ENCODE measurements at regions not wholly inside any gene's neighbourhood (a gene's known extent, or its start where the extent isn't known, plus 50 kb on each side); places are given as distances from the start of the nearest gene placed in this dataset.

DNA sequence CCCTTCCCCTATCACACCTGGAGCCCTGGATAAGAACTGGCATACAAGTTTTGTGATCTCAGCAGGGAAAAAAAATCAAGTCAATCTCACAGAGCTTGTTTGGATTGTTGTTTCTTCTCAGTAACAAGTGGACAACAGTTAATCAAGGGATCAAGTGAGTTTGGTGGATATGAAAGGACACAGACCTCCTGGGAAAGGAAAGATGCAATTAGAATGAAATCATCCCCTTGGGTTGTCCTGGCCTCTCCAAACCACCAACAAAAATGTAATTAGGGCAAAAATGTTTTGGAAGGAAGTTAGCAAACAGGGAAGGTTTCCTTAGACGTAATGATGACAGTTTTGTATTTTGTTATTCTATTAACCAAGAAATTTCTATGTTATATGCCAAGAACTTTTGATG is 99.1 kb upstream of the PRDM1 start:
- Histone ChIP-seq H3K9me3 (ENCODE audit: insufficient read depth, low read length) (no peaks in the 10 kb centered on the region), H2AFZ (ENCODE audit: low read depth, low read length, severe bottlenecking) (no peak overlapping the region), H3K27ac (ENCODE audit: low read depth, low read length) (no peak overlapping the region), H3K36me3 (ENCODE audit: low read length) (no peaks in the 10 kb centered on the region), H4K20me1 (ENCODE audit: low read depth, low read length) (no peaks in the 10 kb centered on the region), H3K9ac (ENCODE audit: low read length) (no peak overlapping the region), H3F3A (ENCODE audit: insufficient read depth) (no peaks in the 10 kb centered on the region), H3K9me2 (replicated peaks; ENCODE audit: insufficient read depth, low read length) (no peaks in the 10 kb centered on the region), H3K27me3 (ENCODE audit: low read length) (no peaks in the 10 kb centered on the region), H3K4me2 (ENCODE audit: low read depth, low read length, poor library complexity, severe bottlenecking) (no peak overlapping the region), H3K79me2 (ENCODE audit: insufficient read depth, low read length) (no peaks in the 10 kb centered on the region), H3K4me3 (ENCODE audit: insufficient read depth, low read length, poor library complexity, severe bottlenecking) (no peak overlapping the region)
- TF ChIP-seq, protein P1, sequence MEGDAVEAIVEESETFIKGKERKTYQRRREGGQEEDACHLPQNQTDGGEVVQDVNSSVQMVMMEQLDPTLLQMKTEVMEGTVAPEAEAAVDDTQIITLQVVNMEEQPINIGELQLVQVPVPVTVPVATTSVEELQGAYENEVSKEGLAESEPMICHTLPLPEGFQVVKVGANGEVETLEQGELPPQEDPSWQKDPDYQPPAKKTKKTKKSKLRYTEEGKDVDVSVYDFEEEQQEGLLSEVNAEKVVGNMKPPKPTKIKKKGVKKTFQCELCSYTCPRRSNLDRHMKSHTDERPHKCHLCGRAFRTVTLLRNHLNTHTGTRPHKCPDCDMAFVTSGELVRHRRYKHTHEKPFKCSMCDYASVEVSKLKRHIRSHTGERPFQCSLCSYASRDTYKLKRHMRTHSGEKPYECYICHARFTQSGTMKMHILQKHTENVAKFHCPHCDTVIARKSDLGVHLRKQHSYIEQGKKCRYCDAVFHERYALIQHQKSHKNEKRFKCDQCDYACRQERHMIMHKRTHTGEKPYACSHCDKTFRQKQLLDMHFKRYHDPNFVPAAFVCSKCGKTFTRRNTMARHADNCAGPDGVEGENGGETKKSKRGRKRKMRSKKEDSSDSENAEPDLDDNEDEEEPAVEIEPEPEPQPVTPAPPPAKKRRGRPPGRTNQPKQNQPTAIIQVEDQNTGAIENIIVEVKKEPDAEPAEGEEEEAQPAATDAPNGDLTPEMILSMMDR (IDR thresholded peaks at IDR 0.05; ENCODE audit: insufficient read depth, low read length, poor library complexity, severe bottlenecking), result no peak
- no peak for TF ChIP-seq EZH2phosphoT487 (conservative IDR thresholded peaks at IDR 0.05; ENCODE audit: low read length)

DNA sequence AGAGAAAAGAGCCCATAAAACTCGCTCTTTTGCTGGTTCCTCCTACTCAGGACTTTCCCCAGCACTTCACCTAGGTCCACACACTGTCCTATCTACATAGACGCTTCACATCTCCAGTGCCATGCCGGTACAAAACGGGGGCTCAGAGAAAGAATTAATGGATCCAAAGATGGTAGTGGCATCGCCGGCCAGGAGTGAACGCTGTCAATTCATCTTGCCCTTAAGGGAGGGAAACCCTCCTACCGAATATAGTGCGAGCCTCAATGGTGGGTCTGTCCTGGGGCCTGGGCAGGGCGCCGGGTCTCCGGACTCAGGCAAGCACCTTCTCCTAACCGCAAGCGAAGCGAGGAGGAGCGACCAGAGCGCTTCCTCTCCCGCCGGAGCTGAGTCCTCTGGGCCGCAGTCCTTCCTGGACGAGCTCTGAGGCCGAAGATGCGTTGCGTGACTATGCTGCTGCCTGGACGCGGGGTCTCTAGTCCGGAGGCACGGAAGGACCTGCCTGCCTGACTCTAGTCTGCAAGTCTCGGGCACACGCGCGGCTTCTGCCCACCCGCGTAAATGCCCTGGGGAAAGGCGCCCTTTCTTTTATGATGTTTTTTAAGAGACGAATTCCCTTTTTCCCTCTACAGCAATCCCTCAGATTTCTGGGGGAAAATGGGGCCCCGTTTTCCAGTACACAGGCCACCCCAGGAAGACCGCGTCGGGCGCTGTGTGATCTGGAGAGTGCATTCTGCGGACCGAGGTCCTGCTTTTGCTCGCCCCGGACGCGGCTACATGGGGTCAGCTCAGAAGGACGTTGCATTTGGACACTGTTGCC is 100.1 kb upstream of the PRDM1 start:
- Histone ChIP-seq H3K79me2 (ENCODE audit: insufficient read depth, low read length) (no peaks in the 10 kb centered on the region), H4K20me1 (ENCODE audit: low read depth, low read length) (no peaks in the 10 kb centered on the region), H3K36me3 (ENCODE audit: low read length) (no peaks in the 10 kb centered on the region), H3K4me3 (ENCODE audit: insufficient read depth, low read length, poor library complexity, severe bottlenecking) (no peak overlapping the region), H3K9me2 (replicated peaks; ENCODE audit: insufficient read depth, low read length) (no peaks in the 10 kb centered on the region), H3F3A (ENCODE audit: insufficient read depth) (no peaks in the 10 kb centered on the region), H3K27me3 (ENCODE audit: low read length) (no peaks in the 10 kb centered on the region), H3K27ac (ENCODE audit: low read depth, low read length) (no peak overlapping the region), H2AFZ (ENCODE audit: low read depth, low read length, severe bottlenecking) (no peak overlapping the region), H3K4me2 (ENCODE audit: low read depth, low read length, poor library complexity, severe bottlenecking) (no peak overlapping the region), H3K9ac (ENCODE audit: low read length) (no peak overlapping the region), H3K9me3 (ENCODE audit: insufficient read depth, low read length) (no peaks in the 10 kb centered on the region)
- TF ChIP-seq, protein P1 (IDR thresholded peaks at IDR 0.05; ENCODE audit: insufficient read depth, low read length, poor library complexity, severe bottlenecking), result no peak
- no peak for TF ChIP-seq EZH2phosphoT487 (conservative IDR thresholded peaks at IDR 0.05; ENCODE audit: low read length)

DNA sequence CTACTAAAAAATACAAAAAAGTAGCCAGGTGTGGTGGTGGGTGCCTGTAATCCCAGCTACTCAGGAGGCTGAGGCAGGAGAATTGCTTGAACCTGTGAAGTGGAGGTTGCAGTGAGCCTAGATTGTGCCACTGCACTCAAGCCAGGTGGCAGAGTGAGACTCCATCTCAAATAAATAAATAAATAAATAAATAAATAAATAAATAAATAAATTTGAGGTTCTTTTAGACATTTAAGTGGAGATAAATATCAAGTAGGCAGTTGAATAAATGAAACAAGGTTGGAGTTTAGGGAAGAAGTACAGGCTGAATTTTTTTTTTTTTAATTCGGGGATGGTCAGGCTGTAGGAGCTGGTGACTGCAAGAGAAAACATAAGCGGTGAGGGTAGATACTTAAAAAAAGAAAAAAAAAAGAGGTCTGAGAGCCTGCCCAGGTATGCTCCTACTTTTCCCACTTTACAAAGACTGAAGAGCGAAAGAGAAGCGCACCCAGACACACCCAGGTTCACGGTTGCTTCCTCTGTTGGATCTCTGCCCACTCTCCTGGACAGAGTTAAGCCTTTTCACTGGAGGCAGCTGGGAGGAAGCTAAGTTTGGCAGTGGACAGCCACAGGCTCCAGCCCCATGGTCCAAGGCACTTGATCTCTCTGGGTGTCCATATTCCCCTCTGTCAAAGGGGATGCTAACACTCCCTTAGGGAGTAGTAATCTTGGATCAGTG is 100.9 kb upstream of the PRDM1 start:
- Histone ChIP-seq H3K79me2 (ENCODE audit: insufficient read depth, low read length) (no peaks in the 10 kb centered on the region), H3K9me3 (ENCODE audit: insufficient read depth, low read length) (no peaks in the 10 kb centered on the region), H3K4me3 (ENCODE audit: insufficient read depth, low read length, poor library complexity, severe bottlenecking) (no peak overlapping the region), H2AFZ (ENCODE audit: low read depth, low read length, severe bottlenecking) (no peak overlapping the region), H3K9me2 (replicated peaks; ENCODE audit: insufficient read depth, low read length) (no peaks in the 10 kb centered on the region), H3K27ac (ENCODE audit: low read depth, low read length) (no peak overlapping the region), H3K4me2 (ENCODE audit: low read depth, low read length, poor library complexity, severe bottlenecking) (no peak overlapping the region), H3K9ac (ENCODE audit: low read length) (no peak overlapping the region), H3K27me3 (ENCODE audit: low read length) (no peaks in the 10 kb centered on the region), H3K36me3 (ENCODE audit: low read length) (no peaks in the 10 kb centered on the region), H4K20me1 (ENCODE audit: low read depth, low read length) (no peaks in the 10 kb centered on the region), H3F3A (ENCODE audit: insufficient read depth) (no peaks in the 10 kb centered on the region)
- TF ChIP-seq, protein P1 (IDR thresholded peaks at IDR 0.05; ENCODE audit: insufficient read depth, low read length, poor library complexity, severe bottlenecking), result no peak
- TF ChIP-seq EZH2phosphoT487 (conservative IDR thresholded peaks at IDR 0.05; ENCODE audit: low read length), result no peak
